IMR-90 (cell line): ENCODE measurements at regions not wholly inside any gene's neighbourhood (a gene's known extent, or its start where the extent isn't known, plus 50 kb on each side); places are given as distances from the start of the nearest gene placed in this dataset.

Experiments
- BHLHE40 ChIP-seq: fragments of 150-350 bp; IDR thresholded peaks from 2 replicates; pipeline ENCODE4 v1.6.1; 2016; ENCODE audit warnings: mild to moderate bottlenecking, low read depth, low read length
- CEBPB ChIP-seq: IDR thresholded peaks from 2 replicates; pipeline ENCODE4 v1.6.1; 2012; ENCODE audit warnings: low read depth, low read length, improper control_type of control experiment
- CHD1 ChIP-seq: IDR thresholded peaks from 2 replicates; pipeline ENCODE4 v1.6.1; 2012; ENCODE audit warnings: low read depth, low read length, improper control_type of control experiment
- FOS ChIP-seq: fragments of 150-350 bp; IDR thresholded peaks from 2 replicates; pipeline ENCODE4 v1.6.1; 2016; ENCODE audit warnings: low read depth, low read length
- MAZ ChIP-seq: IDR thresholded peaks from 2 replicates; pipeline ENCODE4 v1.6.1; 2012; ENCODE audit warnings: low read depth, mild to moderate bottlenecking, low read length, improper control_type of control experiment, moderate library complexity, borderline replicate concordance
- MXI1 ChIP-seq: IDR thresholded peaks from 2 replicates; pipeline ENCODE4 v1.6.1; 2012; ENCODE audit warnings: low read depth, mild to moderate bottlenecking, low read length, moderate library complexity, borderline replicate concordance
- POLR2A ChIP-seq: IDR thresholded peaks from 2 replicates; pipeline ENCODE4 v1.6.1; 2012; ENCODE audit warnings: mild to moderate bottlenecking, low read depth, low read length
- RAD21 ChIP-seq: IDR thresholded peaks from 2 replicates; pipeline ENCODE4 v1.6.1; 2012; ENCODE audit warnings: low read length, improper control_type of control experiment
- RFX5 ChIP-seq: IDR thresholded peaks from 2 replicates; pipeline ENCODE4 v1.8.0; 2012; ENCODE audit warnings: low read depth, mild to moderate bottlenecking, low read length, moderate library complexity
- TF ChIP-seq, protein P1 (sequence below): conservative IDR thresholded peaks from 2 replicates; pipeline ENCODE4 v1.5.1; 2012; ENCODE audit warnings: mild to moderate bottlenecking, low read depth, low read length, improper control_type of control experiment
- TF ChIP-seq, protein P2 (sequence below): fragments of 150-350 bp; IDR thresholded peaks from 2 replicates; pipeline ENCODE4 v1.6.1; 2016; ENCODE audit warnings: low read depth, mild to moderate bottlenecking, low read length, moderate library complexity, borderline replicate concordance
- TF ChIP-seq, protein P3 (sequence below): fragments of 150-350 bp; IDR thresholded peaks from 2 replicates; pipeline ENCODE4 v1.6.1; 2017; ENCODE audit warnings: mild to moderate bottlenecking, antibody characterized with exemption, low read length, low read depth

DNA sequence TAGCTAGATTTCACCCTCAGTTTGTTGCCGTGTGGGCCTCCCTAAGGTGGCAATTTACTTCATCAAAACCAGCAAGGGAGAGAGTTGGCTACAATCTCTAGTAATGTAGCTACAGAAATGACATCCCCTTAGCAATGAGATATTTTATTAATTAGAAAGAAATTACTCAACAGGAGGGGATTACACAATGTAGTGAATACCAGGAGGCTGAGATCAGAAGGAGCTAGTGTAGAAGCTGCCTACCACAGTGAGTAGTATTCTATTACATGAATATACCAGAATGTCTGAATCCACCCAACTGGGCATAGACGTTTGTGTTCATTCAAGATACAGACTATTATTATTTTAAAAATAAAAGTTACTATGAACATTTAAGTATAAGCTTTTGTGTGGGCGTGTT, 868.2 kb upstream of the CXADR start:
- no peak for TF ChIP-seq RAD21
- TF ChIP-seq, protein P1, sequence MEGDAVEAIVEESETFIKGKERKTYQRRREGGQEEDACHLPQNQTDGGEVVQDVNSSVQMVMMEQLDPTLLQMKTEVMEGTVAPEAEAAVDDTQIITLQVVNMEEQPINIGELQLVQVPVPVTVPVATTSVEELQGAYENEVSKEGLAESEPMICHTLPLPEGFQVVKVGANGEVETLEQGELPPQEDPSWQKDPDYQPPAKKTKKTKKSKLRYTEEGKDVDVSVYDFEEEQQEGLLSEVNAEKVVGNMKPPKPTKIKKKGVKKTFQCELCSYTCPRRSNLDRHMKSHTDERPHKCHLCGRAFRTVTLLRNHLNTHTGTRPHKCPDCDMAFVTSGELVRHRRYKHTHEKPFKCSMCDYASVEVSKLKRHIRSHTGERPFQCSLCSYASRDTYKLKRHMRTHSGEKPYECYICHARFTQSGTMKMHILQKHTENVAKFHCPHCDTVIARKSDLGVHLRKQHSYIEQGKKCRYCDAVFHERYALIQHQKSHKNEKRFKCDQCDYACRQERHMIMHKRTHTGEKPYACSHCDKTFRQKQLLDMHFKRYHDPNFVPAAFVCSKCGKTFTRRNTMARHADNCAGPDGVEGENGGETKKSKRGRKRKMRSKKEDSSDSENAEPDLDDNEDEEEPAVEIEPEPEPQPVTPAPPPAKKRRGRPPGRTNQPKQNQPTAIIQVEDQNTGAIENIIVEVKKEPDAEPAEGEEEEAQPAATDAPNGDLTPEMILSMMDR: no peak
- TF ChIP-seq RFX5: no peak
- TF ChIP-seq CHD1: no peak
- no peak for TF ChIP-seq POLR2A
- no peak for TF ChIP-seq BHLHE40
- peak; percentile 44; the same call in 1 of the 2 replicates for TF ChIP-seq CEBPB
- TF ChIP-seq, protein P2, sequence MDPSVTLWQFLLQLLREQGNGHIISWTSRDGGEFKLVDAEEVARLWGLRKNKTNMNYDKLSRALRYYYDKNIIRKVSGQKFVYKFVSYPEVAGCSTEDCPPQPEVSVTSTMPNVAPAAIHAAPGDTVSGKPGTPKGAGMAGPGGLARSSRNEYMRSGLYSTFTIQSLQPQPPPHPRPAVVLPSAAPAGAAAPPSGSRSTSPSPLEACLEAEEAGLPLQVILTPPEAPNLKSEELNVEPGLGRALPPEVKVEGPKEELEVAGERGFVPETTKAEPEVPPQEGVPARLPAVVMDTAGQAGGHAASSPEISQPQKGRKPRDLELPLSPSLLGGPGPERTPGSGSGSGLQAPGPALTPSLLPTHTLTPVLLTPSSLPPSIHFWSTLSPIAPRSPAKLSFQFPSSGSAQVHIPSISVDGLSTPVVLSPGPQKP: no peak
- no peak for TF ChIP-seq MXI1
- TF ChIP-seq FOS: no peak
- TF ChIP-seq, protein P3, sequence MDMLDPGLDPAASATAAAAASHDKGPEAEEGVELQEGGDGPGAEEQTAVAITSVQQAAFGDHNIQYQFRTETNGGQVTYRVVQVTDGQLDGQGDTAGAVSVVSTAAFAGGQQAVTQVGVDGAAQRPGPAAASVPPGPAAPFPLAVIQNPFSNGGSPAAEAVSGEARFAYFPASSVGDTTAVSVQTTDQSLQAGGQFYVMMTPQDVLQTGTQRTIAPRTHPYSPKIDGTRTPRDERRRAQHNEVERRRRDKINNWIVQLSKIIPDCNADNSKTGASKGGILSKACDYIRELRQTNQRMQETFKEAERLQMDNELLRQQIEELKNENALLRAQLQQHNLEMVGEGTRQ: no peak
- TF ChIP-seq MAZ: no peak
